OCI-LY1 (cell line): ENCODE measurements at regions not wholly inside any gene's neighbourhood (a gene's known extent, or its start where the extent isn't known, plus 50 kb on each side); places are given as distances from the start of the nearest gene placed in this dataset.

ENCODE experiments used
- H2AFZ ChIP-seq: fragments of 200-600 bp; sonication (generic), shearing (Covaris generic); 2 replicates; pipeline ENCODE4 v1.6.0; 2014; ENCODE audit warnings: antibody characterized with exemption, mild to moderate bottlenecking, low read length
- H3F3A ChIP-seq: fragments of 200-600 bp; sonication (generic), shearing (Covaris generic); 2 replicates; pipeline ENCODE4 v1.6.0; 2014; ENCODE audit warnings: mild to moderate bottlenecking, antibody characterized with exemption, low read length, moderate library complexity; ENCODE audit not compliant: insufficient read depth
- H3K27ac ChIP-seq: fragments of 200-600 bp; sonication (generic); 2 replicates; pipeline ENCODE4 v1.5.1; 2014; ENCODE audit warnings: low read length, mixed run types, mild to moderate bottlenecking, low read depth; ENCODE audit not compliant: poor library complexity, severe bottlenecking
- H3K27me3 ChIP-seq: fragments of 200-600 bp; sonication (generic); 2 replicates; pipeline ENCODE4 v1.6.0; 2014; ENCODE audit warnings: antibody characterized with exemption, mild to moderate bottlenecking, low read length, moderate library complexity; ENCODE audit not compliant: insufficient read depth
- H3K36me3 ChIP-seq: fragments of 200-600 bp; sonication (generic); 2 replicates; pipeline ENCODE4 v1.6.1; 2014; ENCODE audit warnings: mild to moderate bottlenecking, antibody characterized with exemption, low read length, moderate library complexity, mixed read lengths; ENCODE audit not compliant: insufficient read depth
- H3K4me1 ChIP-seq: fragments of 200-600 bp; sonication (generic); 2 replicates; pipeline ENCODE4 v1.5.1; 2014; ENCODE audit warnings: mild to moderate bottlenecking, low read length, moderate library complexity; ENCODE audit not compliant: insufficient read depth, severe bottlenecking
- H3K4me2 ChIP-seq: fragments of 200-600 bp; sonication (generic), shearing (Covaris generic); 2 replicates; pipeline ENCODE4 v1.6.1; 2014; ENCODE audit warnings: low read length
- H3K4me3 ChIP-seq: fragments of 200-600 bp; sonication (generic); 2 replicates; pipeline ENCODE4 v1.5.1; 2014; ENCODE audit warnings: low read length, low read depth, mild to moderate bottlenecking, mixed read lengths; ENCODE audit not compliant: poor library complexity, severe bottlenecking
- H3K79me2 ChIP-seq: fragments of 200-600 bp; shearing (Covaris generic); 2 replicates; pipeline ENCODE4 v1.6.1; 2016; ENCODE audit warnings: mixed run types, low read length, mixed read lengths; ENCODE audit not compliant: insufficient read depth
- H3K9ac ChIP-seq: fragments of 200-600 bp; sonication (generic), shearing (Covaris generic); 2 replicates; pipeline ENCODE4 v1.6.1; 2014; ENCODE audit warnings: mild to moderate bottlenecking, low read length, mixed read lengths
- H3K9me2 ChIP-seq: fragments of 200-600 bp; sonication (generic), shearing (Covaris generic); 2 replicates; pipeline ENCODE4 v1.6.1; 2014; ENCODE audit warnings: low read depth, mild to moderate bottlenecking, low read length, mixed read lengths
- H3K9me3 ChIP-seq: fragments of 200-600 bp; shearing (Covaris generic); 2 replicates; pipeline ENCODE4 v1.6.1; 2014; ENCODE audit warnings: low read length, mixed read lengths
- H4K20me1 ChIP-seq: fragments of 200-600 bp; sonication (generic), shearing (Covaris generic); 2 replicates; pipeline ENCODE4 v1.6.0; 2016; ENCODE audit warnings: mild to moderate bottlenecking, low read length; ENCODE audit not compliant: insufficient read depth
- CTCF ChIP-seq: fragments of 200-600 bp; sonication (generic), shearing (Covaris generic); IDR thresholded peaks from 2 replicates; pipeline ENCODE4 v1.5.1; 2017; ENCODE audit warnings: mild to moderate bottlenecking, antibody characterized with exemption, low read length, moderate library complexity, mixed read lengths
- EZH2 ChIP-seq: fragments of 200-600 bp; sonication (generic), shearing (Covaris generic); IDR thresholded peaks from 2 replicates; pipeline ENCODE4 v1.8.0; 2017; ENCODE audit warnings: borderline replicate concordance, mixed run types, mild to moderate bottlenecking, antibody characterized with exemption, low read length, moderate library complexity, mixed read lengths

- Histone ChIP-seq H3K4me2 (peak overlapping the region; percentile 37; the same call in 1 of the 2 replicates), H3K9me2 (no peaks in the 10 kb centered on the region), H3F3A (no peaks in the 10 kb centered on the region), H3K9ac (no peak overlapping the region), H3K27me3 (no peaks in the 10 kb centered on the region), H3K4me1 (peaks cover 25% of the 10 kb centered on the region), H4K20me1 (no peaks in the 10 kb centered on the region), H3K79me2 (no peaks in the 10 kb centered on the region), H3K9me3 (no peaks in the 10 kb centered on the region), H3K36me3 (no peaks in the 10 kb centered on the region; the same call in 1 of the 2 replicates), H2AFZ (no peak overlapping the region), H3K4me3 (peak overlapping the region; percentile 1), H3K27ac (peak overlapping the region; percentile 21)
- TF ChIP-seq EZH2: no peak
- no peak for TF ChIP-seq CTCF
Measured at GRCh38 chr2:122031544-122032263, 276.3 kb downstream of the TSN start.

DNA sequence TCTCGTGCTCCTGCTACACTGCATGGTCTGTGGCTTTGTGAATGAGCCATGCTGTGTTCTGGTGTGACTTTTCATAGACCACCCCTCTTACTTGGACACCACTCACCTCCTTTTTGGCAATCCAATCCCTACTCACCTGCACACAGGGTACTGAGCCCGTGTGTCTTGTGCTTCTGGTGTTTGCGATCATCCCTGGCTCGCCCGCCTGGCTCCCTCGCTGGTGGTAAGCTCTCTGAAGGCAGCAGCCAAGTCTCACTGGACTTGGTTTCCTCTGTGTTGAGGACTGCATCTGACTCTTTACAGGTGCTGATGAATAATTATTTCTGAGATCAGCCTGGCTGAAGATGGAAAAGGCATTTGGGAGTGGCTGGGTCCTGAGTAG, 276.8 kb downstream of the TSN start:
- H3K4me1 ChIP-seq: peaks cover 25% of the 10 kb centered on the region
- no peak overlapping the region for H3K4me3 ChIP-seq
- no peaks in the 10 kb centered on the region for H3F3A ChIP-seq
- H3K9me3 ChIP-seq: no peaks in the 10 kb centered on the region
- TF ChIP-seq CTCF (no peak), EZH2 (no peak)
- no peak overlapping the region for H2AFZ ChIP-seq
- no peaks in the 10 kb centered on the region for H3K79me2 ChIP-seq
- H3K9me2 ChIP-seq: no peaks in the 10 kb centered on the region
- peak overlapping the region; percentile 17; the same call in 1 of the 2 replicates for H3K4me2 ChIP-seq
- no peaks in the 10 kb centered on the region for H4K20me1 ChIP-seq
- H3K27me3 ChIP-seq: no peaks in the 10 kb centered on the region
- peak overlapping the region; percentile 21 for H3K27ac ChIP-seq
- H3K9ac ChIP-seq: no peak overlapping the region
- H3K36me3 ChIP-seq: no peaks in the 10 kb centered on the region; the same call in 1 of the 2 replicates

GRCh38 chr2:122033778-122034177, 278.3 kb downstream of the TSN start:
- Histone ChIP-seq H3K9ac (no peak overlapping the region), H3F3A (no peaks in the 10 kb centered on the region), H4K20me1 (no peaks in the 10 kb centered on the region), H3K4me1 (peaks cover 25% of the 10 kb centered on the region), H3K36me3 (no peaks in the 10 kb centered on the region), H3K9me3 (no peaks in the 10 kb centered on the region), H3K27ac (no peak overlapping the region), H3K4me2 (no peak overlapping the region), H3K79me2 (no peaks in the 10 kb centered on the region), H3K9me2 (no peaks in the 10 kb centered on the region), H3K4me3 (no peak overlapping the region), H2AFZ (no peak overlapping the region), H3K27me3 (no peaks in the 10 kb centered on the region)
- TF ChIP-seq CTCF: no peak
- TF ChIP-seq EZH2: no peak
